SIG-M5 (cell line): ENCODE measurements at regions not wholly inside any gene's neighbourhood (a gene's known extent, or its start where the extent isn't known, plus 50 kb on each side); places are given as distances from the start of the nearest gene placed in this dataset.

Experiments
- DNase-seq: peaks from one replicate; lab custom pipeline; 2025; lab: John Stamatoyannopoulos, UW

DNA sequence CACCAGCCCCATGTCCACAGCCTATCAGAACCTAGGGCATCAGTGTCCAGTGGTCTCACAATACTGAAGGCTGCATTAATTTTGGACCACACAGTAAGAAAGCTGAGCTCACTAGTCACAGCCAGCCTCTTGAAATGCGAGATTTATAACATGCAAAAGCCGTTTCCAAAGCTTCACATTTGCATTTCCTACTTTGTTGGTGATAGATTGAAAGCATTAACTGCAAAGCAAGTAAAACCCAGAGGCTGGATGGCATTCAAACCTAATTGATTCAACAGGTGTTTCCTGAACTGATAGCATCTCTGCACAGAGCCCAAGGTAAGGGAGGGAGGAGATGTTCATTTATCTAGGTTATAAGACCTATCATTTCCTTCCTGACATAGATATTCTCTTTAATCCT lies 410.1 kb downstream of the OMA1 start:
- no peak for DNase-seq

GRCh38 chr1:58135821-58136321 lies 410.7 kb downstream of the OMA1 start:
- no peak for DNase-seq

GRCh38 chr1:58133562-58133961 lies 413.0 kb downstream of the OMA1 start:
- DNase-seq, result no peak

DNA sequence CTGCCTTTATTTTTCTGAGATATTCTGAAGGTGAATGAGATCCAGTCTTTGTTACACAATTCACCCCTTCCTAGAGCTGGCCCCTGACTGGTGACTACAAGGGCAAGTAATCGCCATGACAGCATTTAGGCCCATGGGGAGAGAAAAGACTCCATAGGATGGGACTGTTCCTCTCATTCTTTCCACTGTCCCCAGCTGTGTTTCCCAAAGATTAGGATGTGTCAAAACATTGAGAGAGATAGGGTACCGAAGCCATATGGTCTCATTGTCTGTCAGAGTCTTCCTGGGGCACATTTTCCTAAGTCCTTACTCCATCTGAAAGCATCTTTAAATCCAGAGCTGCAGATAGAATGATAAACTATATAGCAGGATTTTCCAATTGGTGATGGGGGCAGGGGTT lies 423.5 kb downstream of the OMA1 start:
- DNase-seq, result no peak

GRCh38 chr1:58119971-58120370 lies 426.6 kb downstream of the OMA1 start:
- no peak for DNase-seq

DNA sequence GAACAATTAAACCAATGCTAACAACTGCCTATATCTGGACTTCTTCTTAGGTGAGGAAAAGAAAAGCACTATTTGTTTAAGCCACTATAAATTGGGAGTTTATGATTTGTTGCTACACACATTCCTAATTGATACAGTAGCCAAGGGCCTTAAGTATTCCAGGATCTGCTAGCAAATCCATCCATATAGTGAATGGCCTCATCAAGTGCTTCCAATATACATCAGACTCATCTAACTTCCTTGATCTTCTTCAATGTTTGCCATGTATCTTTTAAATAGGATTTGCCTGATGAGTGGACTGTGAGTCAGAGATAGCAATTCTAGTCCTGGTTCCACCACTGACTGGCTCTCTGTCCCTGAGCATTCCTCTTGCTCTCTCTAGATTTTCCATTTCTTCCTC lies 430.2 kb downstream of the OMA1 start:
- no peak for DNase-seq

GRCh38 chr1:58109646-58110200 lies 436.8 kb downstream of the OMA1 start:
- DNase-seq, result no peak

DNA sequence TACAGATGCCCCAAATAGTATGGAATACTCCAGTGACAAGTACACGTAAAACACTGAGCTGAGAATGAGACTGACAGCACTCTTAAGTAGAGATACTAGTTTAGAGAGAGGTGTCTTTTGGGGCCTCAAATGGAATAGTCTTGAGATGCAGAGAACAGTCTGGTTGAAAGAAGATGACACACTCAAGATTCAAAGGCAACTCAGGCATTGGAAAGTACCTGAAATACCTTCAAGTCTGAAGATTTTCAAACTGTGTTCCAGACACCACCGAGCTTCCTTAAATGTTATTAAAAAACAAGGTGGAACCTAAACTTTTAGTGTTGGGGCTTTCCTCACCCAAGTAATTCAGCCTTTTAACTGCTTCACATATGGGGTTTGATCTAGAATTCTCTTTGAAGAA lies 437.7 kb downstream of the OMA1 start:
- DNase-seq, result no peak

DNA sequence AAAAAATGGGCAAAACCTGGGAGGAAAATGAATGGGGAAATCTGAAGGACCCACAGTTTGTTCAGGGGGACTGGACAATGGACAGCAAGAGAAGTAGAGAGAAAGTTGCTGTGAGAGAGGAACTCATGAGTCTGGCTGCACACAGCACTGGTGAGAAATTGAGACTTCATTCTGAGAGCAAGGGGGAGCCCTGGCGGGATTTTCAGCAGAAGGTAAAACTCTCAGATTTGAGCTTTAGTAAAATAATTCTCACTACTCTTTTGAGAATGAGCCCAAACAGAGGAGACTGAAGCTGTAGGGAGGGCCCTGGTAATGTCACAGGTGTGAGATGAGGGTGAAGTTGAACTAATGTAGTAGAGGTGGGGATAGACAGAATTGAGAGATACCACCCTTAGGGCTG lies 438.6 kb downstream of the OMA1 start:
- no peak for DNase-seq

- no peak for DNase-seq
Observed at GRCh38 chr1:58104960-58105359, 441.6 kb downstream of the OMA1 start.

DNA sequence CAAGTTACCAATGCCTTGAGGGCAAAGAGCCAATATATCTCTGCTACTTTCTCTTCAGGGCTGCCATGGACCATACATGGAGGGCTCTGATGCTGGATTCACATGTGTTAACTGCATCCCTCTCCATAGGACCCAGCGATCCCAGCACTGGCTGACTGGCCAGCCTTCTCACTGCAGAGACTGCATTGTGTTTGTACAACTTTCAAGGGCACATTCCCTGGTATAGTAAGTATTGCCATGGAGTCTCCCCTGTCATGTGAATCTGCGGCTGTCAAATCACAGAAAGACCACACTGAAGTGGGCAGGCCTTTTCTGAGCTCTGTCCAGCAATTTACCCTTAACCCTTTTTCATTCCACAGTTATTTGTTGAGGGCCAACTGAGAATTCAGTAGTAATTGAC lies 449.8 kb downstream of the OMA1 start:
- DNase-seq, result no peak

DNA sequence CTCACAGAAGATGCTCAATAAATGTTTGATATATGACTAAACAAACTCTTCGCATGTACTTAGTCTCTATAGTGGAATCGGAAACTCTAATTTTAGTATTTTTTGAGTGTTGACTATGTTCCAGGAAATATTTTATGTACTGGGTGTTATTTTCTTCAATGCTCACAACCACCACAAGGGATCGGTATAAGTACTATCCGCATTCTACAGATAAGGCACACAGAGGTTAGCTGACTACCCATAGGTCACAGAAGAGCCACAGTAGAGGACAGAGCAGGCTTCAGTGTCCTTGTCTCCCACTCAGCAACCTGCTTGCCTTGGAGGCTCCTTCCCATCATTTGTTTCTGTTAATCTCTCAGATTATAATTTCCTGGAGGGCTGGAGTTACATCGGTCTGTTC lies 451.3 kb downstream of the OMA1 start:
- DNase-seq, result no peak

- no peak for DNase-seq
Observed at GRCh38 chr1:58094221-58094620, 452.3 kb downstream of the OMA1 start.

DNA sequence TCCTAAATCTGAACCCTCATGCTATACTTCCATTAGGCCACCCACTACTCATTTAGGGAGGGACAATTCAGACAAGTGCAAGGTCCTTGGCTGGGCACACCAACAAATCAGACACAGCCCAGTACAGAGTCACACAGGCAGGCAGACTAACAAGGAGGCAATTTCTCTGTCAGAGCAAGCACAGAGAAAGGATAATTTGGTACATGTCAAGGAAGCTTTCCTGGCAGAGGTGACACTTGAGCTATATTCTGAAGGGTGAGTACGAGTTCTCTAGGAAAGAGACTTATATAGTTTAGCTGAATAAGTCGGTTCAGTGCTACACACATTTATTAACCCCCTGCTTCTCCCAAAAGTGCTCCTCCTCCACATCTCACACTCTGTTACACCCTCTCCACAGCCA lies 455.9 kb downstream of the OMA1 start:
- no peak for DNase-seq

GRCh38 chr1:58089898-58090534 lies 456.5 kb downstream of the OMA1 start:
- no peak for DNase-seq

DNA sequence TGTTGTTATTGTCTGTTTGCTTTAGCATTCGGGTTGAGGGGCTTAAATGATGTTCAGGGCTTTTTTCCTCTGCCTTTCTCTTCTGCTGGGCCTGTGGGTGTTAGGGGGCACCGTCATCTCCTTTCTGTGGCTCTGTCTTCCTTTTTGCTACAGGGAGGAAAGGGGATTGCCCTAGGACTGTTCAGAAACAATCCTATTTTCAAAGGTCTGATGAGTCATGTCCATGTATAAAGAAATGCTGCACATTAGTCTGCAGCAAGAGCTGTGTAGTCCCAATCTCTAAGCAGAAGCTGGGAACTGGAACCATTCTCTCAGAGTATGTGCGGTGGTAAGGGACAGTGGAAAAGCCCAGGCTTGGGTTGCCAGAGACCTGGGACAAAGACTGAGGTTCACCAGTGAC lies 462.3 kb downstream of the OMA1 start:
- DNase-seq, result no peak

- no peak for DNase-seq
Observed at GRCh38 chr1:58082596-58082995, 463.9 kb downstream of the OMA1 start.

DNA sequence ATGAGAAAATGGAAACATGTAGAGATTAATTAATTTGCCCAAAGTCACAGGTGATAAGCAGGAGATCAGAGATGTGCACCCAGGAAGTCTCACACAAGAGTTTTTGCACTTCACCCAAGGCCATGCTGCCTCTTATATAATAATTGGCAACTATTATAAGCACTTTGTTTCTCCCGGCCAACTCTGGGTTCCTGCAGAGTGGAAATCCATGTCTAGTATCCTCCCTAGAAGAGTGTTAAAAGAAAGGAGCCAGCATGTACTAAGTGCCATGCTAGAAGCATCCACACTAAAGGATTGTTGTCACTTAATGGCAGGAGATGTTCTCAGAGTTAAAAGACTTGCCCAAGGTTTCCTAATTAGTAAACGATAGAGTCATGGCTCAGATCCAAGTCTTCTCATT lies 470.3 kb downstream of the OMA1 start:
- DNase-seq, result no peak

GRCh38 chr1:58075188-58075578 lies 471.3 kb downstream of the OMA1 start:
- no peak for DNase-seq

DNA sequence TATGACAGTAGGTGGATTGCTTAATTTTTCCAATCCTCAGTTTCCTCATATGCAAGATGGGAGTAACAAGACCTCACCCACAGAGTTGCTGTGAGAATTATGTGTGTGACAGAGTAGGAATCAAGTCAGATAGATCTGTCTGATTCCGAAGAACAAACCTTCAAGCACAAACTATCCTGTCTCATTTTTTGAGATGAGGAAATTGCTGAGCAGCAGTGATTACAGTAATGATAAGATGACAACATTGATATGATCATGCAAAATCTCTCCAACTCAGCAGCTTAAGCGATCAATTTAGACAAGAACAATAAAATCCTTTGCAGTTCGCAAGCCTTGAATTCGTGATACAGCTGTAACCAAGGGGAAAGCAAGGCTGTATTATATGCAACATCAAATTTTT lies 474.1 kb downstream of the OMA1 start:
- no peak for DNase-seq

- DNase-seq, result no peak
Observed at GRCh38 chr1:58067082-58067481, 479.4 kb downstream of the OMA1 start.

- no peak for DNase-seq
Observed at GRCh38 chr1:58065520-58065919, 481.0 kb downstream of the OMA1 start.

- DNase-seq, result no peak
Observed at GRCh38 chr1:58064166-58064565, 482.4 kb downstream of the OMA1 start.

DNA sequence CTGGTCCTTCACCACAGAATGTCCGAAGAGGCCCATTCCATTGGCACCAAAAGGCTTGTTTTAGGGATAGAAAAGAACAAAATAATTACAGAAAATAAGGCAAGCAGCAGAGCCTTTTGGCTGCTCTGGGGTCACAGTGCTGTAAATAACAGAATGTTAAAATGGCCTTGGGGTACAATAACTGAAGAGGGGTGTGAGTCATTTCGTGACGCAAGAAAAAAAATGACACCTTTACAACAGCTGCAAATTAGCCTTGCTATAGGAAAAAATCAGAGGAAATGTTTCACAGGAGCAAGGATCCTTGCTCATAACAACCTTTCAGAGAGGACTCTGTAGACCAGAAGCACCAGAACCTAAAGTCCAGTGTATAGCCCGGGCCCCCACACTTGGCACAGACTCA lies 483.4 kb downstream of the OMA1 start:
- no peak for DNase-seq
